ENCODE measurements at regions not wholly inside any gene's neighbourhood (a gene's known extent, or its start where the extent isn't known, plus 50 kb on each side); places are given as distances from the start of the nearest gene placed in this dataset.
"Not testable (repeated sequence)": the region's sequence is repeated elsewhere in the genome, so short reads cannot be mapped to it uniquely, and the experiment has no call there.

DNA sequence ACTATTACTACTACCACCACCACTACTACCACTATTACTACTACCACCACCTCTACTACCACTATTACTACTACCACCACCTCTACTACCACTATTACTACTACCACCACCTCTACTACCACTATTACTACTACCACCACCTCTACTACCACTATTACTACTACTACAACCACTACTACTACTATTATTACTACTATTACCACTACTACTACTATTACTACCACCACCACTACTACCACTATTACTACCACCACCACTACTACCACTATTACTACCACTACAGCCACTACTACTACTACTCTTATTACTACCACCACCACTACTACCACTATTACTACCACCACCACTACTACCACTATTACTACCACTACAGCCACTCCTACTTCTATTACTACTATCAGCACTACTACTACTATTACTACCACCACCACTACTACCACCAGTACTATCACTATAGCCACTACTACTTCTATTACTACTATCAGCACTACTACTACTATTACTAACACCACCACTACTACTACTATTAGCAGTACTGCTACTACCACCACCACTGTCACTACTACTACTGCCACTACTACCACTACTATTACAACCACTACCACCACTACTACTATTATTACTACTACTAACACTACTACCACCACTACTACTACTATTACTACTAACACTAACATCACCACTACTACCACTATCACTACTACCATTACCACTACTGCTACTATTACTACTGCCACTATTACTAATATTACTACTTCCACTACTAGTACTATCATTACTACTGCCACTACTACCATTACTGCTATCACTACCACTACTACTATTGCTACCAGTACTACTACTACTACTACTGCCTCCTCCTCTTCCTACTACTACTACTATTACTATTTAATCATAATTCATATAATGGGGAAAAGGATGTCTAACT, 669.2 kb upstream of the SOX11 start:
- not testable (repeated sequence) for DNase-seq

GRCh38 chr2:5026571-5027234, 665.5 kb upstream of the SOX11 start:
- no peak for DNase-seq

- no peak for DNase-seq
Observed at GRCh38 chr2:5035057-5035488, 657.1 kb upstream of the SOX11 start.

GRCh38 chr2:5036256-5036655, 655.9 kb upstream of the SOX11 start:
- no peak for DNase-seq

- DNase-seq, result no peak
Observed at GRCh38 chr2:5039241-5039975, 652.8 kb upstream of the SOX11 start.

DNA sequence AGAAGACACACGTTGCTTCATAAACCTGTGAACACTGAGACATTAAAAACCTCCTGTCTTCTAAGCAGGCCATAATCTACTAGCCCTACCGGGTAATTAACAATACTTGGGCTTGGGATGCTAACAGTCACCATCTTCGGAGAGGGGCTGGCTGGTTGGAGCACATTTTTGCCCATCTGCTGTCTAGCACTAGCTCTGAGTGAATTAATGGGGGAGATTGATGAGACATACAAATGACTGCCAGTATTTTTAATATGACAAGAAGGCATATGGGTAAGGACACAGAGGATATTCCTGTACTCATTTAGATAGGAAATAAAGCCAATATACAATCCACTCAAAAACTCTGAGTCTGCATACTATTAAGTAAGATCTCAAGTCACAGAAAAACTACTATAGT, 651.6 kb upstream of the SOX11 start:
- DNase-seq, result no peak

GRCh38 chr2:5041501-5041900, 650.7 kb upstream of the SOX11 start:
- DNase-seq, result no peak

DNA sequence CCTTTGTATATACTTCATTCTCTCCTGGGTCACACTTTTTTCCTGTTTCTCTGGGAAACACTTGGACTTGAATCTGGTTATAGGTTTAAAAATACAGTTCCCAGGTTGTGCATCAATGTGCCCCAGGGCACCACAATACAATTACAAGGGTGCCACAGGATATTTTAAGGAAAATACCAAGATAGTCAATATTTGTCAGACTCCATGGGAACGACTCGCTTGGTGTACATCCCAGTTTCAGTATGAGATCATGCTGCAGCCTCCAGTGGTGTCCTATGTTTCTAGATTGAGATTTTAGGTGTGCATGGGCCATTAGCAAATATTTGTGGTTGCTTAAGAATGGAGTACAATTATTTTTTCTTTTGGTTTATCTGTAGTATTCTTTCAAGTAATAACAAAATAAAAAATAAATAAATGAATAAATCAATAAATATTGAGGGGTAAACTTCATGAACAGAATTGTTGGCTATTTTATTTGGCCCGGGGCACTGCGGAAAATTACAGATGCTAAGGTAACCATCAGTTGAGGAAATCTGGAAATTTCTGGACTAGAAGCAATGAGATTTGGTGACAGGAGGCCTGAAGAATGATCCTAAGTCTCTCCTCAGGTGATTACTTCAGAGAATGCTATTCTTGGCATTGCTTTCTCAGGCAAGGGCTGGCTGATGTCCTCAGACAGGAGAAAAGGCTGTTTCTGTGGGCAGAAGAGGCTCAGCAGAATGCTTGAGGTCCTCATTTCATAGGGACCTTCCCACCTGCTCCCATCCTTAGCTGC, 649.3 kb upstream of the SOX11 start:
- no peak for DNase-seq

DNA sequence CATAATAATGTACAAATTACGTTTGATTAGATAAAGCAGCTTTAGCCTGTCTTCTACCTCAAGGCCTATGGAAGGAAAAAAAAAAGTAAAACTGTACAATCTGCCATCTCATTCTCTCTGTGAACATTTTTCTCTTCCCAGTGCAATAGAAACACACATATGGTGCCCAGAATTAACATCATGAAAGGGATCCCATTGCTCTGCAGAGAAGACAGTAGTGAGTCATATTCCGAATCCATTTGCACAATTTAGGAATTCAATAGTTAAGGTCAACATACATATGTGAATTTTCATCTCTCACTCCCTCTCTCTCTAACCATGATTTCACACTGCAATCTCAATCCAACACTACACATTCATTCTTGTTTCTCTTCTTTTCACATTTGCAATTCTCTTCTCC, 640.9 kb upstream of the SOX11 start:
- DNase-seq, result no peak

GRCh38 chr2:5052905-5053304, 639.3 kb upstream of the SOX11 start:
- DNase-seq, result no peak

DNA sequence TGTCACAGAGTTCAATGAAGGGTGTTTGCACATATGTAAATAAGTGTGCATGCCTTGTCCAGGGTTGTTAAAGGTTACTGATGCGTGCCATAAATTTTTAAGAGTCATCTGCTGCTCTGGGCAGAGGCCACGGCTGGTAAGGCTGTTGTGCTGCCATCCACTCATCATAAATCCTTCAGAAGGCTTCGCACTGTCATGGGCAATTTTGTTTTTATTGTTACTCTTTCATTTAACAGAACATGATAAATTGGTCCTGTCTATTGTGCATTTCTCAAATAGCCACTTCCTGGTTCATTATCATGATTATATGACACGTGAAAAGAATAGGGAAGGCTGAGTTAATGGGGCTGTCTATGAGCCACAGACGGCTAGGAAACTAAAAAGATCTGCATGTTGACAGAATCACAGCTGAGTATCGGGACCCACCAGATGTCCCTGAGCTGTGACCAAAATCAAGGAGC, 634.3 kb upstream of the SOX11 start:
- no peak for DNase-seq

DNA sequence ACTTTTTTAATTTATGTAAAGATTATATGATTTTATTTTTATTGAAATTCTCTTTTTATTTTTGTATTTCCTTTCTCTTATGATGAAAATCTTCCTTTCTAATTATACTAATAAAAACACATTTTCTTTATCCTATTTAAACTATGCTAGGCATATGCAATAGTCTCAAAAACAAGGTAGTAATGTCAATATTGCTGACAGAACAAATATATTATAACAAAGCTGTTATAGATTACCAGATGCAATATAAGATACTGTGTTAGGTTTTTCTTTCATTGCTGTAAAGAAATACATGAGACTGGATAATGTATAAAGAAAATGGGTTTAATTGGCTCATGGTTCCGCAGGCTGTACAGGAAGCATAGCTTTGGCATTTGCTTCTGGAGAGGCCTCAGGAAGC, 631.2 kb upstream of the SOX11 start:
- DNase-seq, result no peak

DNA sequence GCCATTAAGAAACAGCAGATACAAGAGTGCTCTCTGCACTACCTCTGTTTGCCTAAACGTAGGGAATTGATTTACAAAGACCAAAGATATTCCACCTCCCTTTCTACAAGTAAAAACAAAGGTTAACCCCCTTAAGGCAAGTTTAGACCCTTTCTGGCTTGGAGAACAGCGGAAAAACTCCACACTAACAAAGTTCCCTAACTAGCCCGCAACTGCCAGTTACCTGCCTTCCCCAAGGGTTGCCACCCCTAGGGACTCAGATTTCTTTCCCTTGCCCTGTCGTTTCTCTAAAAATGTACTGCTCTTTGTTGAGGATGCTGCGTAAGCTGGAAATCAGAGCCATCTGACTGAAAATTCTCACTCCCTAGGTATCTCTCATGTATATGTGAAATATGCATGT, 627.5 kb upstream of the SOX11 start:
- no peak for DNase-seq

GRCh38 chr2:5067816-5068215, 624.4 kb upstream of the SOX11 start:
- DNase-seq, result no peak

- DNase-seq, result no peak
Observed at GRCh38 chr2:5070257-5070656, 621.9 kb upstream of the SOX11 start.

- no peak for DNase-seq
Observed at GRCh38 chr2:5074733-5075132, 617.5 kb upstream of the SOX11 start.

GRCh38 chr2:5076599-5076998, 615.6 kb upstream of the SOX11 start:
- no peak for DNase-seq

DNA sequence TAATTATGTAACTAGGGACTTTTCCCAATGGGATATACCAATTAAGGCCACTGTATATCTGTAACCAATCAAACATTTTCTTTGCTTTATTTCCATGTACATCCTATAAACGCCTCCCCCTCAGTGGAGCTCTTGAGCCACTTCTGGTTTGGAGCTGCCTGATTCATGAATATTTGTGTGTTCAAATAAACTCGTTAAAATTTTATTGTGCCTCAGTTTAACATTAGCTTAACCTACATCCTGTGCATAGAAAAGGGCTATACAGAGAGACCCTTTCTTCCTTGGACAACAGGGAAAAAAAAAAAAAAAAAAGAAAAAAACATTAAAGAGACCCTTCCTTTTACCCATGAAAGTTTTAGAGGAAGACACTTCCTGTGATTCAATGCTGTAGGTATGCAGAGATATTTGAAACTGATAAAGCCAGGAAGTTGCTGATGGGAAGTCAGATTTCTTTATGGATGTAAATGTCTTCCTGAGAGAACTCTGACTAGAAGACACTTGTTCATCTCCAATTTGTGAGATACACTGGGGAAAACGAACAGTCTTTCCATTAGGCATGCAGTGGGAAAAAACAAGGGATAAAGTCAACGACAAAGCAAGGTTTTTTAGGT, 614.6 kb upstream of the SOX11 start:
- DNase-seq, result no peak

DNA sequence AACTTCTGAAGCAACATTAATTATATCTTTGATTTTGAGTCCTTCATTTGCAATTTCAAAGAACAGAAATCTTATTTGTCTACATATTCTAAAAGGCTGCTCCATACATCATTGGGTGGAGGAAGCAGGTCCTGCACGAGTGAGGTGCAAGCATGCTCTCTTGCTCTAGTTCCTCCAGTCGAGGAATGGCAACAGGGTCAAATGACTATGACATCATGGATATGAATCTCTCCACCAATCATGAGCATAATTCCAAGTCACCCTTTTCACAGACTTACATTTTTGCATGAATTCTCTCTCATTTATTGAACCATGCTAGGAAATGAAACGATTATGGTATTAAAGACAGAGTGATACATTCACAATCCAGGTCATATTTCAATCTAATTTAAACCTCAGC, 608.8 kb upstream of the SOX11 start:
- DNase-seq, result no peak

- DNase-seq, result no peak
Observed at GRCh38 chr2:5089409-5089808, 602.8 kb upstream of the SOX11 start.

- no peak for DNase-seq
Observed at GRCh38 chr2:5093056-5093455, 599.1 kb upstream of the SOX11 start.

DNA sequence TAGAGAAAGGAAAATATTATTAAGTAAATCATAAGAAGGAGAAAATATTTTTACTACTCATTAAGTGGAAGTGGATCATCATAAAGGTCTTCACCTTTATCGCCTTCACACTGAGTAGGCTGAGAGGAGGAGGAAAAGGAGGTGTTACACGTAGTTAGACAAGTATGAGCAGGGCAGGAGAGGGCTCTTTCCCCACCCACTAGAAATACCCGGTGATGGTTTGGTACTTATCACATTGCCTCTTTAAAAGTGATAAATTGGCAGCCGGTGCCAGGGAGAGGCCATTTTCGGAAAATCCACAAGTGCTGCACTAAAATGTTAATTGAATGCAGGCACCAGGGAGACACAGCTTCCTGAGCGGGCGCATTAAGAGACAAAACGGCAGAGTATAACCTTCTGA, 598.7 kb upstream of the SOX11 start:
- no peak for DNase-seq

Measured in right hindlimb (tissue), 1 donor.